Lower leg skin (tissue), 4 donors: ENCODE measurements at regions not wholly inside any gene's neighbourhood (a gene's known extent, or its start where the extent isn't known, plus 50 kb on each side); places are given as distances from the start of the nearest gene placed in this dataset.

Source experiments
- DNase-seq, 2 donors: peaks; one replicate each; pipeline ENCODE4 v3.0.0-alpha.2; 2019; ENCODE audit warnings: low spot score in 2 of 2
- H3K4me3 ChIP-seq: fragments of 200-600 bp; sonication (generic); 2 replicates; pipeline ENCODE4 v1.5.1; 2017; ENCODE audit warnings: mild to moderate bottlenecking, low read depth; ENCODE audit not compliant: poor library complexity, severe bottlenecking
- CTCF ChIP-seq, 3 donors: fragments of 450-650 bp; IDR thresholded peaks; one replicate each; pipeline ENCODE4 v1.5.1; 2016; ENCODE audit warnings: antibody characterized with exemption in 3 of 3, mild to moderate bottlenecking in 3 of 3, moderate library complexity in 2 of 3
- POLR2A ChIP-seq, 2 donors: fragments of 450-650 bp; IDR thresholded peaks; one replicate each; pipeline ENCODE4 v1.6.1; 2016 to 2017; ENCODE audit warnings: antibody characterized with exemption in 2 of 2, mild to moderate bottlenecking in 1 of 2, moderate library complexity in 1 of 2
- WGBS, 2 donors: methylation state at CpG; one replicate each; pipeline ENCODE4 v1.1.5; 2018; 5-methylcytosine and 5-hydroxymethylcytosine counted together
- intact Hi-C: fragments of 100-400 bp; cut with DNase I; formaldehyde crosslinking; loops from one replicate; pipeline ENCODE4 v1.15.0; 2023; ENCODE audit warnings: low total_unique reads

- no peak overlapping the region for H3K4me3 ChIP-seq
- no peak for DNase-seq
- WGBS, 2 donors = 70 to 76% methylated on average over 1 of the region's 1 CpG
- no peak for TF ChIP-seq POLR2A (IDR thresholded peaks at IDR 0.05)
- intact Hi-C loops = no loop called here
Observed at GRCh38 chr11:127226380-127226779, 225.8 kb upstream of the KIRREL3 start.

GRCh38 chr11:127225619-127226018 lies 225.0 kb upstream of the KIRREL3 start:
- no peak overlapping the region for H3K4me3 ChIP-seq
- 73 to 74% methylated on average over 1 of the region's 1 CpG for WGBS, 2 donors
- intact Hi-C loops = no loop called here
- DNase-seq = no peak
- TF ChIP-seq CTCF (IDR thresholded peaks at IDR 0.05) (no peak), POLR2A (IDR thresholded peaks at IDR 0.05) (no peak)

GRCh38 chr11:127224276-127224675 lies 223.7 kb upstream of the KIRREL3 start:
- intact Hi-C loops = no loop called here
- no peak overlapping the region for H3K4me3 ChIP-seq
- no peak for DNase-seq
- 67 to 72% methylated on average over 2 of the region's 2 CpGs for WGBS, 2 donors
- TF ChIP-seq CTCF (IDR thresholded peaks at IDR 0.05) = no peak
- no peak for TF ChIP-seq POLR2A (IDR thresholded peaks at IDR 0.05)

- intact Hi-C loops = no loop called here
- 92 to 95% methylated on average over 5 of the region's 5 CpGs for WGBS, 2 donors
- no peak for TF ChIP-seq CTCF (IDR thresholded peaks at IDR 0.05)
- TF ChIP-seq POLR2A (IDR thresholded peaks at IDR 0.05) = no peak
- H3K4me3 ChIP-seq = no peak overlapping the region
- DNase-seq = no peak
Observed at GRCh38 chr11:127223633-127224032, 223.1 kb upstream of the KIRREL3 start.

- no peak for TF ChIP-seq POLR2A (IDR thresholded peaks at IDR 0.05)
- no peak for TF ChIP-seq CTCF (IDR thresholded peaks at IDR 0.05)
- no peak for DNase-seq
- intact Hi-C loops = no loop called here
- no peak overlapping the region for H3K4me3 ChIP-seq
- 18 to 47% methylated on average over 1 of the region's 1 CpG for WGBS, 2 donors
Observed at GRCh38 chr11:127223026-127223425, 222.5 kb upstream of the KIRREL3 start.

GRCh38 chr11:127219704-127220103 lies 219.1 kb upstream of the KIRREL3 start:
- TF ChIP-seq POLR2A (IDR thresholded peaks at IDR 0.05) (no peak), CTCF (IDR thresholded peaks at IDR 0.05) (no peak)
- WGBS, 2 donors = 68 to 92% methylated on average over 2 of the region's 2 CpGs
- intact Hi-C loops = no loop called here
- no peak for DNase-seq
- no peak overlapping the region for H3K4me3 ChIP-seq
